ENCODE measurements at regions not wholly inside any gene's neighbourhood (a gene's known extent, or its start where the extent isn't known, plus 50 kb on each side); places are given as distances from the start of the nearest gene placed in this dataset.

GRCh38 chr14:28356819-28357218 lies 409.8 kb upstream of the FOXG1 start:
- TF ChIP-seq EZH2phosphoT487 (IDR thresholded peaks at IDR 0.05; ENCODE audit: borderline replicate concordance, low read length) (no peak), CTCF (IDR thresholded peaks at IDR 0.05; ENCODE audit: low read depth, low read length, poor library complexity, severe bottlenecking) (no peak)

All from DOHH2 (cell line).